ENCODE measurements at regions not wholly inside any gene's neighbourhood (a gene's known extent, or its start where the extent isn't known, plus 50 kb on each side); places are given as distances from the start of the nearest gene placed in this dataset.

DNA sequence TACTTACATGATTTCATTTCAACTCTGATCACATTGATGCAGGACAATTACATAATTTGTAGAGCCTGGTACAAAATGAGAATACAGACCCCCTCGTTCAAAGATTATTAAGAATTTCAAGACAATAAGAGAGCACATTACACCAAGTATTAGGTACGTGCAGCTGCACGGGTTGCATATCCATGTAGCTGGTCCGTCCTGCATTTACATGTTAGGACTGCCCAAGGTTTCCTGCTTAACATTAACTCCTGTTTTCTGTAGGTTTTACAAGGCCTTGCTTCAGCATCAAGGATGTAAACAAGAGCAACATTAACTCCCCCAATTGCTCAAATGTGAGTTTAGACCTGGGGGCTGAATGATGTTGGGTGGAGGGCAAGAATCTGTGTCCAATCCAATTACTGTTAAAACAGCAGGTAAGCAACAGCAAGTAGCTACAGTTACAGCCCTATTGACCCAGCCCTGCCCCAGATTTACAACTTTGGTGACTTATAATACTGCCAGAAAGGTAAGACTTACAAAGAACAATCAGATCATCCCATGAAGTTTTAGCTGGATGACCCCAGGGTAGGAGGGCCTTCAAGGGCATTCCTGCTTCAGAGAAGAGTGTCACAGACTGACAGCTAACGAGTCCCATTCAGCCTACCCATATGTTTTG is 127.4 kb upstream of the PPP2R3A start:
- Histone ChIP-seq H3K27me3 (ENCODE audit: insufficient read depth, low read depth, low read length) (no peaks in the 10 kb centered on the region), H4K20me1 (ENCODE audit: insufficient read depth) (no peaks in the 10 kb centered on the region), H3K4me2 (ENCODE audit: low read length) (no peak overlapping the region), H2AFZ (ENCODE audit: low read depth, low read length) (no peak overlapping the region), H3K9ac (ENCODE audit: low read length) (no peak overlapping the region), H3K36me3 (ENCODE audit: insufficient read depth, low read length) (no peaks in the 10 kb centered on the region), H3K9me3 (ENCODE audit: low read length) (no peaks in the 10 kb centered on the region), H3K27ac (ENCODE audit: low read length) (no peak overlapping the region), H3K79me2 (replicated peaks; ENCODE audit: insufficient read depth, low read length) (no peaks in the 10 kb centered on the region), H3K9me2 (ENCODE audit: insufficient read depth, low read length) (no peaks in the 10 kb centered on the region), H3K4me3 (ENCODE audit: low read length) (no peak overlapping the region), H3F3A (ENCODE audit: insufficient read depth, low read length, poor library complexity, severe bottlenecking) (no peaks in the 10 kb centered on the region)
- TF ChIP-seq, protein P1, sequence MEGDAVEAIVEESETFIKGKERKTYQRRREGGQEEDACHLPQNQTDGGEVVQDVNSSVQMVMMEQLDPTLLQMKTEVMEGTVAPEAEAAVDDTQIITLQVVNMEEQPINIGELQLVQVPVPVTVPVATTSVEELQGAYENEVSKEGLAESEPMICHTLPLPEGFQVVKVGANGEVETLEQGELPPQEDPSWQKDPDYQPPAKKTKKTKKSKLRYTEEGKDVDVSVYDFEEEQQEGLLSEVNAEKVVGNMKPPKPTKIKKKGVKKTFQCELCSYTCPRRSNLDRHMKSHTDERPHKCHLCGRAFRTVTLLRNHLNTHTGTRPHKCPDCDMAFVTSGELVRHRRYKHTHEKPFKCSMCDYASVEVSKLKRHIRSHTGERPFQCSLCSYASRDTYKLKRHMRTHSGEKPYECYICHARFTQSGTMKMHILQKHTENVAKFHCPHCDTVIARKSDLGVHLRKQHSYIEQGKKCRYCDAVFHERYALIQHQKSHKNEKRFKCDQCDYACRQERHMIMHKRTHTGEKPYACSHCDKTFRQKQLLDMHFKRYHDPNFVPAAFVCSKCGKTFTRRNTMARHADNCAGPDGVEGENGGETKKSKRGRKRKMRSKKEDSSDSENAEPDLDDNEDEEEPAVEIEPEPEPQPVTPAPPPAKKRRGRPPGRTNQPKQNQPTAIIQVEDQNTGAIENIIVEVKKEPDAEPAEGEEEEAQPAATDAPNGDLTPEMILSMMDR (IDR thresholded peaks at IDR 0.05; ENCODE audit: poor library complexity, severe bottlenecking), result no peak
- TF ChIP-seq, protein P2, sequence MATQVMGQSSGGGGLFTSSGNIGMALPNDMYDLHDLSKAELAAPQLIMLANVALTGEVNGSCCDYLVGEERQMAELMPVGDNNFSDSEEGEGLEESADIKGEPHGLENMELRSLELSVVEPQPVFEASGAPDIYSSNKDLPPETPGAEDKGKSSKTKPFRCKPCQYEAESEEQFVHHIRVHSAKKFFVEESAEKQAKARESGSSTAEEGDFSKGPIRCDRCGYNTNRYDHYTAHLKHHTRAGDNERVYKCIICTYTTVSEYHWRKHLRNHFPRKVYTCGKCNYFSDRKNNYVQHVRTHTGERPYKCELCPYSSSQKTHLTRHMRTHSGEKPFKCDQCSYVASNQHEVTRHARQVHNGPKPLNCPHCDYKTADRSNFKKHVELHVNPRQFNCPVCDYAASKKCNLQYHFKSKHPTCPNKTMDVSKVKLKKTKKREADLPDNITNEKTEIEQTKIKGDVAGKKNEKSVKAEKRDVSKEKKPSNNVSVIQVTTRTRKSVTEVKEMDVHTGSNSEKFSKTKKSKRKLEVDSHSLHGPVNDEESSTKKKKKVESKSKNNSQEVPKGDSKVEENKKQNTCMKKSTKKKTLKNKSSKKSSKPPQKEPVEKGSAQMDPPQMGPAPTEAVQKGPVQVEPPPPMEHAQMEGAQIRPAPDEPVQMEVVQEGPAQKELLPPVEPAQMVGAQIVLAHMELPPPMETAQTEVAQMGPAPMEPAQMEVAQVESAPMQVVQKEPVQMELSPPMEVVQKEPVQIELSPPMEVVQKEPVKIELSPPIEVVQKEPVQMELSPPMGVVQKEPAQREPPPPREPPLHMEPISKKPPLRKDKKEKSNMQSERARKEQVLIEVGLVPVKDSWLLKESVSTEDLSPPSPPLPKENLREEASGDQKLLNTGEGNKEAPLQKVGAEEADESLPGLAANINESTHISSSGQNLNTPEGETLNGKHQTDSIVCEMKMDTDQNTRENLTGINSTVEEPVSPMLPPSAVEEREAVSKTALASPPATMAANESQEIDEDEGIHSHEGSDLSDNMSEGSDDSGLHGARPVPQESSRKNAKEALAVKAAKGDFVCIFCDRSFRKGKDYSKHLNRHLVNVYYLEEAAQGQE (IDR thresholded peaks at IDR 0.05; ENCODE audit: borderline replicate concordance), result no peak
- TF ChIP-seq EP300 (conservative IDR thresholded peaks at IDR 0.05; ENCODE audit: poor library complexity, severe bottlenecking), result no peak
- TF ChIP-seq RAD21 (conservative IDR thresholded peaks at IDR 0.05), result no peak
- TF ChIP-seq SMC3 (conservative IDR thresholded peaks at IDR 0.05; ENCODE audit: poor library complexity), result no peak
- TF ChIP-seq EZH2 (IDR thresholded peaks at IDR 0.05; ENCODE audit: borderline replicate concordance, insufficient read depth, low read length, poor library complexity, severe bottlenecking), result no peak
- TF ChIP-seq TAF1 (IDR thresholded peaks at IDR 0.05; ENCODE audit: low read depth), result no peak
- no peak for TF ChIP-seq MXI1 (conservative IDR thresholded peaks at IDR 0.05; ENCODE audit: poor library complexity, severe bottlenecking)
- TF ChIP-seq POLR2AphosphoS5 (IDR thresholded peaks at IDR 0.05), result no peak

- Histone ChIP-seq H3K4me3 (ENCODE audit: low read length) (no peak overlapping the region), H3K36me3 (ENCODE audit: insufficient read depth, low read length) (no peaks in the 10 kb centered on the region), H3K9me2 (ENCODE audit: insufficient read depth, low read length) (no peaks in the 10 kb centered on the region), H3K9ac (ENCODE audit: low read length) (no peak overlapping the region), H3K4me2 (ENCODE audit: low read length) (no peak overlapping the region), H3K27ac (ENCODE audit: low read length) (no peak overlapping the region), H3K79me2 (replicated peaks; ENCODE audit: insufficient read depth, low read length) (no peaks in the 10 kb centered on the region), H2AFZ (ENCODE audit: low read depth, low read length) (no peak overlapping the region), H4K20me1 (ENCODE audit: insufficient read depth) (no peaks in the 10 kb centered on the region), H3F3A (ENCODE audit: insufficient read depth, low read length, poor library complexity, severe bottlenecking) (no peaks in the 10 kb centered on the region), H3K27me3 (ENCODE audit: insufficient read depth, low read depth, low read length) (no peaks in the 10 kb centered on the region), H3K9me3 (ENCODE audit: low read length) (no peaks in the 10 kb centered on the region)
- TF ChIP-seq TAF1 (IDR thresholded peaks at IDR 0.05; ENCODE audit: low read depth) (no peak), MXI1 (conservative IDR thresholded peaks at IDR 0.05; ENCODE audit: poor library complexity, severe bottlenecking) (no peak), EZH2 (IDR thresholded peaks at IDR 0.05; ENCODE audit: borderline replicate concordance, insufficient read depth, low read length, poor library complexity, severe bottlenecking) (no peak), EP300 (conservative IDR thresholded peaks at IDR 0.05; ENCODE audit: poor library complexity, severe bottlenecking) (no peak)
Measured at GRCh38 chr3:135840436-135840835, 125.1 kb upstream of the PPP2R3A start.

All from neural cell (in vitro differentiated cells).